ENCODE measurements at regions not wholly inside any gene's neighbourhood (a gene's known extent, or its start where the extent isn't known, plus 50 kb on each side); places are given as distances from the start of the nearest gene placed in this dataset.

- Mint-ChIP-seq H3K4me3 (no peak overlapping the region), H3K4me1 (no peaks in the 10 kb centered on the region), H3K27ac (no peak overlapping the region), H3K27me3 (no peaks in the 10 kb centered on the region), H3K9me3 (peaks cover 5% of the 10 kb centered on the region), H3K36me3 (no peaks in the 10 kb centered on the region)
Observed at GRCh38 chr16:49100366-49100765, 181.3 kb downstream of the CBLN1 start.

- Mint-ChIP-seq H3K9me3 (peaks cover 5% of the 10 kb centered on the region), H3K4me1 (no peaks in the 10 kb centered on the region), H3K27ac (no peak overlapping the region), H3K27me3 (no peaks in the 10 kb centered on the region), H3K36me3 (no peaks in the 10 kb centered on the region), H3K4me3 (no peak overlapping the region)
Observed at GRCh38 chr16:49097964-49098363, 183.7 kb downstream of the CBLN1 start.

GRCh38 chr16:49096176-49096945 lies 185.3 kb downstream of the CBLN1 start:
- Mint-ChIP-seq H3K4me3 (no peak overlapping the region), H3K36me3 (no peaks in the 10 kb centered on the region), H3K27ac (no peak overlapping the region), H3K27me3 (peaks cover 1% of the 10 kb centered on the region), H3K9me3 (peaks cover 5% of the 10 kb centered on the region), H3K4me1 (no peaks in the 10 kb centered on the region)

GRCh38 chr16:49095539-49095938 lies 186.1 kb downstream of the CBLN1 start:
- peaks cover 5% of the 10 kb centered on the region for H3K9me3 Mint-ChIP-seq
- H3K27ac Mint-ChIP-seq = no peak overlapping the region
- no peak overlapping the region for H3K4me3 Mint-ChIP-seq
- H3K27me3 Mint-ChIP-seq = peaks cover 1% of the 10 kb centered on the region
- no peaks in the 10 kb centered on the region for H3K4me1 Mint-ChIP-seq
- no peaks in the 10 kb centered on the region for H3K36me3 Mint-ChIP-seq

GRCh38 chr16:49094471-49094870 lies 187.2 kb downstream of the CBLN1 start:
- Mint-ChIP-seq H3K27ac (no peak overlapping the region), H3K36me3 (no peaks in the 10 kb centered on the region), H3K27me3 (peaks cover 1% of the 10 kb centered on the region), H3K9me3 (peaks cover 5% of the 10 kb centered on the region), H3K4me3 (no peak overlapping the region), H3K4me1 (no peaks in the 10 kb centered on the region)

- Mint-ChIP-seq H3K27ac (no peak overlapping the region), H3K4me1 (no peaks in the 10 kb centered on the region), H3K27me3 (peaks cover 1% of the 10 kb centered on the region), H3K4me3 (no peak overlapping the region), H3K36me3 (no peaks in the 10 kb centered on the region), H3K9me3 (peaks cover 5% of the 10 kb centered on the region)
Observed at GRCh38 chr16:49093939-49094338, 187.7 kb downstream of the CBLN1 start.

- Mint-ChIP-seq H3K36me3 (no peaks in the 10 kb centered on the region), H3K9me3 (peaks cover 5% of the 10 kb centered on the region), H3K4me1 (no peaks in the 10 kb centered on the region)
Observed at GRCh38 chr16:49092704-49093103, 188.9 kb downstream of the CBLN1 start.

GRCh38 chr16:49089533-49089932 lies 192.1 kb downstream of the CBLN1 start:
- Mint-ChIP-seq H3K27me3 (peaks cover 3% of the 10 kb centered on the region), H3K27ac (no peak overlapping the region), H3K36me3 (no peaks in the 10 kb centered on the region), H3K9me3 (peaks cover 3% of the 10 kb centered on the region), H3K4me1 (no peaks in the 10 kb centered on the region), H3K4me3 (no peak overlapping the region)

More at GRCh38 chr16:49092704-49093103, 188.9 kb downstream of the CBLN1 start:
- H3K27me3 Mint-ChIP-seq = peaks cover 1% of the 10 kb centered on the region
- H3K4me3 Mint-ChIP-seq = no peak overlapping the region
- H3K27ac Mint-ChIP-seq = no peak overlapping the region

- Mint-ChIP-seq H3K27ac (no peak overlapping the region), H3K4me3 (no peak overlapping the region), H3K36me3 (no peaks in the 10 kb centered on the region), H3K27me3 (peaks cover 3% of the 10 kb centered on the region), H3K9me3 (peaks cover 7% of the 10 kb centered on the region), H3K4me1 (no peaks in the 10 kb centered on the region)
Observed at GRCh38 chr16:49089039-49089438, 192.6 kb downstream of the CBLN1 start.

GRCh38 chr16:49085686-49086085 lies 196.0 kb downstream of the CBLN1 start:
- Mint-ChIP-seq H3K9me3 (peaks cover 12% of the 10 kb centered on the region), H3K27me3 (peaks cover 1% of the 10 kb centered on the region), H3K4me3 (no peak overlapping the region), H3K36me3 (no peaks in the 10 kb centered on the region), H3K4me1 (no peaks in the 10 kb centered on the region), H3K27ac (no peak overlapping the region)

- no peak overlapping the region for H3K27ac Mint-ChIP-seq
- no peaks in the 10 kb centered on the region for H3K4me1 Mint-ChIP-seq
- H3K4me3 Mint-ChIP-seq = no peak overlapping the region
- H3K9me3 Mint-ChIP-seq = peaks cover 12% of the 10 kb centered on the region
- H3K36me3 Mint-ChIP-seq = no peaks in the 10 kb centered on the region
- H3K27me3 Mint-ChIP-seq = peaks cover 1% of the 10 kb centered on the region
Observed at GRCh38 chr16:49084628-49085390, 196.8 kb downstream of the CBLN1 start.

GRCh38 chr16:49081554-49081953 lies 200.1 kb downstream of the CBLN1 start:
- Mint-ChIP-seq H3K4me3 (no peak overlapping the region), H3K27ac (no peak overlapping the region), H3K4me1 (no peaks in the 10 kb centered on the region), H3K9me3 (peaks cover 19% of the 10 kb centered on the region), H3K27me3 (no peaks in the 10 kb centered on the region), H3K36me3 (peaks cover 2% of the 10 kb centered on the region)

GRCh38 chr16:49081086-49081485 lies 200.6 kb downstream of the CBLN1 start:
- H3K36me3 Mint-ChIP-seq = peaks cover 2% of the 10 kb centered on the region
- peaks cover 19% of the 10 kb centered on the region for H3K9me3 Mint-ChIP-seq
- no peak overlapping the region for H3K4me3 Mint-ChIP-seq
- no peaks in the 10 kb centered on the region for H3K4me1 Mint-ChIP-seq
- H3K27me3 Mint-ChIP-seq = no peaks in the 10 kb centered on the region
- no peak overlapping the region for H3K27ac Mint-ChIP-seq

- H3K4me1 Mint-ChIP-seq = no peaks in the 10 kb centered on the region
- no peak overlapping the region for H3K27ac Mint-ChIP-seq
- peaks cover 18% of the 10 kb centered on the region for H3K9me3 Mint-ChIP-seq
Observed at GRCh38 chr16:49078571-49078970, 203.1 kb downstream of the CBLN1 start.

GRCh38 chr16:49078104-49078503 lies 203.5 kb downstream of the CBLN1 start:
- H3K9me3 Mint-ChIP-seq = peaks cover 18% of the 10 kb centered on the region
- H3K36me3 Mint-ChIP-seq = peaks cover 2% of the 10 kb centered on the region
- H3K4me3 Mint-ChIP-seq = no peak overlapping the region
- H3K27me3 Mint-ChIP-seq = peaks cover 1% of the 10 kb centered on the region
- H3K27ac Mint-ChIP-seq = no peak overlapping the region
- H3K4me1 Mint-ChIP-seq = no peaks in the 10 kb centered on the region

More at GRCh38 chr16:49078571-49078970, 203.1 kb downstream of the CBLN1 start:
- H3K4me3 Mint-ChIP-seq = no peak overlapping the region
- H3K27me3 Mint-ChIP-seq = peaks cover 1% of the 10 kb centered on the region
- H3K36me3 Mint-ChIP-seq = peaks cover 2% of the 10 kb centered on the region

GRCh38 chr16:49075709-49076108 lies 205.9 kb downstream of the CBLN1 start:
- Mint-ChIP-seq H3K4me3 (no peak overlapping the region), H3K27me3 (peaks cover 1% of the 10 kb centered on the region), H3K27ac (no peak overlapping the region), H3K36me3 (peaks cover 2% of the 10 kb centered on the region), H3K4me1 (no peaks in the 10 kb centered on the region), H3K9me3 (peaks cover 17% of the 10 kb centered on the region)

Measured in activated naive CD4-positive, alpha-beta T cell treated with anti-CD3 and anti-CD28 coated beads, Interleukin-2, amount 50 U/mL, for 24 hours (primary cell).